ENCODE measurements at regions not wholly inside any gene's neighbourhood (a gene's known extent, or its start where the extent isn't known, plus 50 kb on each side); places are given as distances from the start of the nearest gene placed in this dataset.

DNA sequence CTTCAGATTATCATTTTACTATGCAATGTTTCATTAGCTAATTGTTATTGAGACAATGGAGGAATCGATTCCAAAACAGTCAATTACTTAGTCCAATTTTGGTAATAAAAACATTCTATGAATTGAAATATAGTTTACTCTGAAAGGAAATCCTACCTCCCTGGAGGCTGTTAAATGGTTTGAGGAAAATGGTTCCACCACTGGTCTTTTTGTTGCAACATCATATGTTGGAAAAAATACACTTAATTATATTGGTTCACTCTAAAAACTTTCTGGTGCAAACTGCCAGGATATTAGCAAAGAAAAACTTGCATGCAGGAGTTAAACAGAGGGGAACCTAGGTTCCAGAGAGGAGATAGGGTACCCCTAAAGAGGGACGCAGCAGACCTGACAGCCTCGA is 267.3 kb upstream of the LYZL1 start:
- TF ChIP-seq, protein P1, sequence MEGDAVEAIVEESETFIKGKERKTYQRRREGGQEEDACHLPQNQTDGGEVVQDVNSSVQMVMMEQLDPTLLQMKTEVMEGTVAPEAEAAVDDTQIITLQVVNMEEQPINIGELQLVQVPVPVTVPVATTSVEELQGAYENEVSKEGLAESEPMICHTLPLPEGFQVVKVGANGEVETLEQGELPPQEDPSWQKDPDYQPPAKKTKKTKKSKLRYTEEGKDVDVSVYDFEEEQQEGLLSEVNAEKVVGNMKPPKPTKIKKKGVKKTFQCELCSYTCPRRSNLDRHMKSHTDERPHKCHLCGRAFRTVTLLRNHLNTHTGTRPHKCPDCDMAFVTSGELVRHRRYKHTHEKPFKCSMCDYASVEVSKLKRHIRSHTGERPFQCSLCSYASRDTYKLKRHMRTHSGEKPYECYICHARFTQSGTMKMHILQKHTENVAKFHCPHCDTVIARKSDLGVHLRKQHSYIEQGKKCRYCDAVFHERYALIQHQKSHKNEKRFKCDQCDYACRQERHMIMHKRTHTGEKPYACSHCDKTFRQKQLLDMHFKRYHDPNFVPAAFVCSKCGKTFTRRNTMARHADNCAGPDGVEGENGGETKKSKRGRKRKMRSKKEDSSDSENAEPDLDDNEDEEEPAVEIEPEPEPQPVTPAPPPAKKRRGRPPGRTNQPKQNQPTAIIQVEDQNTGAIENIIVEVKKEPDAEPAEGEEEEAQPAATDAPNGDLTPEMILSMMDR (IDR thresholded peaks at IDR 0.05) = no peak
- Histone ChIP-seq H3K4me1 (no peaks in the 10 kb centered on the region), H3K27ac (no peak overlapping the region), H3K4me3 (ENCODE audit: low read depth, low read length) (no peak overlapping the region), H3K79me2 (no peaks in the 10 kb centered on the region), H3K36me3 (ENCODE audit: control insufficient read depth, insufficient read depth, low read length) (no peaks in the 10 kb centered on the region), H3K27me3 (ENCODE audit: control insufficient read depth, insufficient read depth, low read length) (no peaks in the 10 kb centered on the region), H2AFZ (no peak overlapping the region), H3K4me2 (ENCODE audit: low read length) (no peak overlapping the region), H3K9me3 (ENCODE audit: control insufficient read depth, low read length) (no peaks in the 10 kb centered on the region), H3K9ac (no peak overlapping the region)

DNA sequence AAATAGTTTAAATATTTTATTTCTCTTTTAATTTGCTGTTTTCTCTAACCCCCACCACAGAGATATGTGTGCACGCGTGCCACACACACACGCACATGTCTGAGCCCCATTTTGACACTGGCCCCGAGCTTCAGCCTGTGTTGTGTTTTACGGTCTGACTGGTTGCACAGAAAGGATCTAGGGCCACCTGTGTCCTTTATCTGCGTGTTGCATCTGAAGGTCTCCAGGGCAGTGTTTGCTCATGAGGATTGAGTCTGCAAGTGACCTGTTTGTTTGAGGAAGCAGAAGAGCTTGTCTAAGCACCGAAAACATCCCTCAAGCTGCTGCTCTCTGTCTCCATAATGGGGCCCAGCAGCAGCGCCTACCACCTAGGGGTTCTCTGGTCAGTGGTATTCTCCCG is 266.4 kb upstream of the LYZL1 start:
- Histone ChIP-seq H3K4me2 (ENCODE audit: low read length) (no peak overlapping the region), H3K4me3 (ENCODE audit: low read depth, low read length) (no peak overlapping the region), H3K27ac (no peak overlapping the region), H3K36me3 (ENCODE audit: control insufficient read depth, insufficient read depth, low read length) (no peaks in the 10 kb centered on the region), H3K9ac (no peak overlapping the region), H3K4me1 (no peaks in the 10 kb centered on the region), H3K27me3 (ENCODE audit: control insufficient read depth, insufficient read depth, low read length) (no peaks in the 10 kb centered on the region), H3K79me2 (no peaks in the 10 kb centered on the region), H2AFZ (no peak overlapping the region), H3K9me3 (ENCODE audit: control insufficient read depth, low read length) (no peaks in the 10 kb centered on the region)
- TF ChIP-seq, protein P1 (IDR thresholded peaks at IDR 0.05) = no peak

DNA sequence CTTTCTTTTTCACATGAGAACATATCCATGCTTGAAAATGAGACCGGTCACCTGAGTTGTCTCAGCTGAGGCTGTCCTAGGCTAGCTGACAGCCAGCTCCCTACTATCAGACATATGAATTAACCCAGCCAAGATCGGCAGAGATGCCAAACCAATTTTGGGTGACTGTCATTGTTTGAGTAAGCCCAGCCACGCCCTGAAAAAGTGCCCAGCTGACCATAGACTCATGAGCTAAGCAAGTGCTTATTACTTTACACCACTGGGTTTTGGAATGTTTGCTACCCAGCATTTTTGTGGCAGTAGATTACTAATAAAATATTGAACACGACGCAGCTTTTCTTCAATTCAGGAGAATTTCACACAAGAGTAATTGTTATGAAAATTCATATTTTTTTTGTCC is 265.2 kb upstream of the LYZL1 start:
- no peak overlapping the region for H3K27ac ChIP-seq
- H3K79me2 ChIP-seq = no peaks in the 10 kb centered on the region
- H3K4me2 ChIP-seq (ENCODE audit: low read length) = no peak overlapping the region
- H3K9ac ChIP-seq = no peak overlapping the region
- H3K36me3 ChIP-seq (ENCODE audit: control insufficient read depth, insufficient read depth, low read length) = no peaks in the 10 kb centered on the region
- no peak overlapping the region for H2AFZ ChIP-seq
- TF ChIP-seq, protein P1 (IDR thresholded peaks at IDR 0.05) = no peak
- no peaks in the 10 kb centered on the region for H3K4me1 ChIP-seq
- H3K27me3 ChIP-seq (ENCODE audit: control insufficient read depth, insufficient read depth, low read length) = no peaks in the 10 kb centered on the region
- no peak overlapping the region for H3K4me3 ChIP-seq (ENCODE audit: low read depth, low read length)
- no peaks in the 10 kb centered on the region for H3K9me3 ChIP-seq (ENCODE audit: control insufficient read depth, low read length)

DNA sequence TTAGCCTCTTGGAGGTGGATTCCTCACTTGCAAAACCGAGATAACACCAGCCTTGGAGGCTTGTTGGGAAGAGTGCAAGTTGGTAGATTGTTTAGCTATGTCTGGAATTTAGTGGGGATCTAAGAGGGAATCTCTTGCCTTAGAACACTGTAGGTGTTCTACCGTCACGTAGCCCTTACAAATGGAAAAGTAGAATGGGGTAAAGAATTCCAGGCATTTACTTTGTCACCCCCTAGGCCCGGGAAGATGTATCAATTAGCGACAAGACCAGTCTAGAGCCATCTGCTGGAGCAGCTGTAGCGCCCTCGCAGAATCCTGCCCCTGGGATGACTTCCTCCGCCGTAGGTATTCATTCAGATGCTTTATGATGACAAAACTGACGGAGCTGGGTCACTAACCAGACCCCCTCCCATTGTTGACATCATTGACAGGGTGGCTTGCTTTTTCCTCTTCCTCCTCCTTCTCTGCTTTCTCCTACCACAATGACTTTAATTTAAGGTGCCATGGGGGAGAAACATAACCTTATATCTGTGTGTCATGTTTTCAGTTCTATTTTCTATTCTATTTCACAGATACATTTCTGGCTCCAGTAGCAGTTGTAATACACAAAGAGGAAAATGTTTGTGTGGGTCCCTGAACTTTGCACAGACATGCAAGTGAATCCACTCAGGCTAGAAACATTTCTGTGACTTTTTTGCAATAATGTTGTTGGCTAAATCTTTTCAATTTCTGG is 262.6 kb upstream of the LYZL1 start:
- H3K79me2 ChIP-seq = no peaks in the 10 kb centered on the region
- TF ChIP-seq, protein P1 (IDR thresholded peaks at IDR 0.05) = no peak

More for the DNA sequence above, 262.6 kb upstream of the LYZL1 start:
- Histone ChIP-seq H3K9ac (no peak overlapping the region), H3K27ac (no peak overlapping the region), H3K4me2 (ENCODE audit: low read length) (no peak overlapping the region), H3K4me3 (ENCODE audit: low read depth, low read length) (no peak overlapping the region), H3K9me3 (ENCODE audit: control insufficient read depth, low read length) (no peaks in the 10 kb centered on the region), H3K36me3 (ENCODE audit: control insufficient read depth, insufficient read depth, low read length) (no peaks in the 10 kb centered on the region), H3K27me3 (ENCODE audit: control insufficient read depth, insufficient read depth, low read length) (no peaks in the 10 kb centered on the region), H2AFZ (no peak overlapping the region), H3K4me1 (no peaks in the 10 kb centered on the region)
